Stomach (tissue), 8 donors: ENCODE measurements at regions not wholly inside any gene's neighbourhood (a gene's known extent, or its start where the extent isn't known, plus 50 kb on each side); places are given as distances from the start of the nearest gene placed in this dataset.

Experiments used
- DNase-seq, 2 donors: peaks; one replicate each; pipeline versions ENCODE4 v3.0.0 to v3.0.0-alpha.2; 2013 to 2019
- H3K27ac ChIP-seq, 5 donors: fragments of 200-600 bp in 4 of 5; sonication (generic) in 4 of 5; one replicate each; pipeline ENCODE4 v1.5.1; 2013 to 2019; ENCODE audit warnings: mild to moderate bottlenecking in 1 of 5, moderate library complexity in 1 of 5
- H3K27me3 ChIP-seq, 3 donors: fragments of 200-600 bp; sonication (generic); one replicate each; pipeline ENCODE4 v1.5.1; 2017 to 2019; ENCODE audit warnings: mixed run types in 1 of 3
- H3K36me3 ChIP-seq, 4 donors: fragments of 200-600 bp; sonication (generic); 1 replicate in 3 of 4; 2 replicates in 1 of 4; pipeline ENCODE4 v1.5.1; 2016 to 2019
- H3K4me1 ChIP-seq, 4 donors: fragments of 200-600 bp; sonication (generic); one replicate each; pipeline ENCODE4 v1.5.1; 2016 to 2019
- H3K4me3 ChIP-seq, 4 donors: fragments of 200-600 bp; sonication (generic) in 3 of 4; one replicate each; pipeline ENCODE4 v1.5.1; 2016 to 2019; ENCODE audit warnings: mild to moderate bottlenecking in 1 of 4
- H3K9me3 ChIP-seq, 4 donors: fragments of 200-600 bp; sonication (generic); one replicate each; pipeline ENCODE4 v1.5.1; 2016 to 2019
- EP300 ChIP-seq: sonication (generic); formaldehyde crosslinking; IDR thresholded peaks from one replicate; pipeline ENCODE4 v1.6.1; 2017; ENCODE audit warnings: antibody characterized with exemption
- POLR2A ChIP-seq, 4 donors: fragments of 450-650 bp; IDR thresholded peaks; one replicate each; pipeline ENCODE4 v1.6.1; 2016; ENCODE audit warnings: antibody characterized with exemption in 4 of 4, control low read depth in 2 of 4, mild to moderate bottlenecking in 1 of 4, moderate library complexity in 1 of 4
- POLR2AphosphoS5 ChIP-seq, 3 donors: sonication (generic); formaldehyde crosslinking; IDR thresholded peaks; one replicate each; pipeline ENCODE4 v1.6.1; 2016; ENCODE audit warnings: antibody characterized with exemption in 3 of 3
- WGBS, 5 donors: extraction: QIAGEN DNeasy Blood & Tissue Kit in 3 of 5; methylation state at CpG; one replicate each; pipeline versions ENCODE4 v1.1.5 to v1.1.7; 2013 to 2018; 5-methylcytosine and 5-hydroxymethylcytosine counted together
- intact Hi-C: fragments of 100-400 bp; cut with DNase I; formaldehyde crosslinking; loops from one replicate; pipeline ENCODE4 v1.15.1; 2023; ENCODE audit warnings: low total_unique reads
- TF ChIP-seq, protein P1 (sequence below), 7 experiments: fragments of 450-650 bp in 4 of 7; fragments of 200-600 bp in 3 of 7; sonication (generic) in 3 of 7; IDR thresholded peaks; one replicate each; pipeline ENCODE4 v1.5.1; 2016 to 2019; ENCODE audit warnings: antibody characterized with exemption in 7 of 7, control low read depth in 2 of 7, mild to moderate bottlenecking in 1 of 7
- donor health status: healthy with polysubstance abuse.
- donor health status: Bipolar disorder and iron deficiency.
- donor health status: healthy.

DNA sequence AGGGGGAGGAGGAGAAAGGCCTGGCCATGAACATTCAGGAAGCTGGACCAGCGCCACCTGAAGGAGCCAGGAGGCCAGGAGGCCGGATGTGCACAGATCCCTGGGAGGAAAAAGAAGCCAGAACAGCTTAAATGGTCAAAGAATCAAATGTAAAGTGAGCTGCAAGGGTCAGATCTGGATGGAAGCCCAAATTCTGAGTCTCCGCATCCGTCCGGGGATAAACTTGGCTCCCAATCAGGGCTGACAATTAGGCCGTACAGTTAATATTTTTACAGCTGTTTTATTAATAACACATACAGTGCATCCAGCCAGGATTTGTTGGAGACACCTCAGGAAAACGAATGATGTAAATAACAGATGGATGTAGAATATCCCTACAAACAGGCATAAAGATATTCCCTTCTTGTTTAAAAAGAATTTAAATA, 495.1 kb upstream of the TCF4 start:
- H3K27ac ChIP-seq, result peak overlapping the region in 1 of 5 donors; percentile 16
- no peak for TF ChIP-seq POLR2A (IDR thresholded peaks at IDR 0.05)
- no peak for TF ChIP-seq EP300
- no peak for TF ChIP-seq POLR2AphosphoS5 (IDR thresholded peaks at IDR 0.05)
- TF ChIP-seq, protein P1, sequence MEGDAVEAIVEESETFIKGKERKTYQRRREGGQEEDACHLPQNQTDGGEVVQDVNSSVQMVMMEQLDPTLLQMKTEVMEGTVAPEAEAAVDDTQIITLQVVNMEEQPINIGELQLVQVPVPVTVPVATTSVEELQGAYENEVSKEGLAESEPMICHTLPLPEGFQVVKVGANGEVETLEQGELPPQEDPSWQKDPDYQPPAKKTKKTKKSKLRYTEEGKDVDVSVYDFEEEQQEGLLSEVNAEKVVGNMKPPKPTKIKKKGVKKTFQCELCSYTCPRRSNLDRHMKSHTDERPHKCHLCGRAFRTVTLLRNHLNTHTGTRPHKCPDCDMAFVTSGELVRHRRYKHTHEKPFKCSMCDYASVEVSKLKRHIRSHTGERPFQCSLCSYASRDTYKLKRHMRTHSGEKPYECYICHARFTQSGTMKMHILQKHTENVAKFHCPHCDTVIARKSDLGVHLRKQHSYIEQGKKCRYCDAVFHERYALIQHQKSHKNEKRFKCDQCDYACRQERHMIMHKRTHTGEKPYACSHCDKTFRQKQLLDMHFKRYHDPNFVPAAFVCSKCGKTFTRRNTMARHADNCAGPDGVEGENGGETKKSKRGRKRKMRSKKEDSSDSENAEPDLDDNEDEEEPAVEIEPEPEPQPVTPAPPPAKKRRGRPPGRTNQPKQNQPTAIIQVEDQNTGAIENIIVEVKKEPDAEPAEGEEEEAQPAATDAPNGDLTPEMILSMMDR (IDR thresholded peaks at IDR 0.05), result no peak
- WGBS, 5 donors, result 51 to 66% (median 53%) methylated on average over 7 of the region's 7 CpGs

DNA sequence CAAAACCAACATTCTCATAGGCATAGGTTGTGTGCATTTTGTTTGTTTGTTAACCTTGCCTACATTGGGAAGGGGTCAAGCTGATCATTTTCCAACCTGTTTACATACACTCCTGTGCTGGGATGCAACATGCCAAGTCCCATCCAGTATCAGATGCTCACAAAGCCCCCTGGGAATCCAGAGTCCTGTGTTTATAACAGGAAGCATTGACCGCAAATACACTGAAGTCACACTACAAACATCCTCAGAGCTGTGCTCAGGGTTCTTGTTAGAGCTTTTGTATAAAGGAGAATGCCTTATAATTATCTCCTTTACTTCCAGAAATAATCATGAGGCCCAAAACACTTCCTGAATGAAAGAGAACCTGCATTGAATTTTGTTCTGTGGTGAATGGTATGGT, 488.7 kb upstream of the TCF4 start:
- no peaks in the 10 kb centered on the region for H3K4me1 ChIP-seq
- no peaks in the 10 kb centered on the region for H3K27me3 ChIP-seq
- TF ChIP-seq, protein P1 (IDR thresholded peaks at IDR 0.05), result no peak
- TF ChIP-seq EP300, result no peak
- H3K36me3 ChIP-seq, result no peaks in the 10 kb centered on the region
- H3K9me3 ChIP-seq, result peaks cover 0 to 8% (median 0%) of the 10 kb centered on the region in 4 donors
- intact Hi-C loops, result no loop called here
- DNase-seq, result no peak
- WGBS, 5 donors, result 80 to 89% (median 85%) methylated on average over 1 of the region's 1 CpG
- no peak overlapping the region for H3K4me3 ChIP-seq
- H3K27ac ChIP-seq, result no peak overlapping the region

More for the DNA sequence above, 495.1 kb upstream of the TCF4 start:
- H3K4me3 ChIP-seq, result no peak overlapping the region
- intact Hi-C loops, result no loop called here
- no peaks in the 10 kb centered on the region for H3K9me3 ChIP-seq
- H3K4me1 ChIP-seq, result peaks cover 0 to 10% (median 5%) of the 10 kb centered on the region in 4 donors
- peak in 1 of 2 donors; percentile 91 for DNase-seq
- H3K36me3 ChIP-seq, result no peaks in the 10 kb centered on the region
- no peaks in the 10 kb centered on the region for H3K27me3 ChIP-seq

DNA sequence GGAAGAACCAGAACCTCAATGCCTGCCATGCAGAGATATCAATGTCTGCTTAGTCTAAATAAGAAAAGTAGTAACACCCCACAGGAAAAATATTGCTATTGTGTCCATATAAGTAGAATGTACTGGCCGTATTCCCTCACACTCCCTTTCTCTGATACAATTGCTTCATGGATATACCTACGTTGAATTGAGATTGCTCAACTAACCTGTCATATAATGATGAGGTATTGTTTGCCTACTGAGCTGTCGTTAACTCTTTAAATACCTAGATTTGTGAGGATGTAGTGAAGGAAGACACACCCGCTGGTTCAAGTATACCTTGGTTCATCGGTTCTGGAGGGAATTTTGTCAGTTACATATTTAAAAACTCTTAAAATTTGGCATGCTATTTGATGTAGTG, 480.7 kb upstream of the TCF4 start:
- no peak overlapping the region for H3K27ac ChIP-seq
- H3K9me3 ChIP-seq, result no peaks in the 10 kb centered on the region
- H3K36me3 ChIP-seq, result no peaks in the 10 kb centered on the region
- intact Hi-C loops, result no loop called here
- no peak overlapping the region for H3K4me3 ChIP-seq
- H3K4me1 ChIP-seq, result no peaks in the 10 kb centered on the region
- TF ChIP-seq POLR2A (IDR thresholded peaks at IDR 0.05) (no peak), POLR2AphosphoS5 (IDR thresholded peaks at IDR 0.05) (no peak), EP300 (no peak)
- TF ChIP-seq, protein P1 (IDR thresholded peaks at IDR 0.05), result no peak
- DNase-seq, result no peak
- H3K27me3 ChIP-seq, result no peaks in the 10 kb centered on the region
- WGBS, 5 donors, result 69 to 81% (median 73%) methylated on average over 5 of the region's 5 CpGs

DNA sequence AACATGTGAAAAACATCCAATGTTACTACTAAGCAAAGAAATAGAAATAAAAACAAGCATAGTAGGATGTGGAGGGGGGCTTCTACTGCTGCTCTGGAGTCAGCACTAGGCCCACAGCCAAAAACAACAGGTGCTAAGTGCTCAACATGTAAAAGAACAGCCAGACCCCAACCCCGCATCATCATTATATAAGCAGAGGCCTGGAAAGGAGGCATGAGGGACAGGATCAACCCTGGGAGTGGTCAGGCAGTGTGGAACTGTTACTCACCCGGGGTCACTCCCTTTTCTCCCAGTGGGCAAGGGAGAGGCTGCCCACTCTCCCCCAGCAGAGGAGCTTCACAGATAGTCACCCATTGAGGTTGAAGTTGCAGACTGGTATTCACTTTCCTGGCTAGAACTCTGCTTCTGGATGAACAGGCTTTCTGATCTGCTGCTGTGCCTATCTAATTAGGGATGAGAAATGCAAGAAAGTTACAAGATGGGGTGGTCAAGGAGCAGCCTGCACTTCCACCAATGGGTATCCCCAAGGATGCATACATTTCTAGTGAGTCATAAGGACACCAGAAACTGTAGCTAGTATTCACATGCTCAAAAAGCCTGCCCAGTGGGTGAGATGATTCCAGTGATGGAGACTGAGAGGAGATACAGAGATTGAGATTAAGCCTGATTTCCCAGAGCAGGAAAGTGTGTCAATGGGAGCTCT, 480.1 kb upstream of the TCF4 start:
- H3K4me3 ChIP-seq, result no peak overlapping the region
- TF ChIP-seq POLR2A (IDR thresholded peaks at IDR 0.05), result no peak
- TF ChIP-seq EP300, result no peak
- TF ChIP-seq, protein P1 (IDR thresholded peaks at IDR 0.05), result no peak
- TF ChIP-seq POLR2AphosphoS5 (IDR thresholded peaks at IDR 0.05), result no peak
- intact Hi-C loops, result no loop called here
- H3K9me3 ChIP-seq, result no peaks in the 10 kb centered on the region
- peak in 1 of 2 donors; percentile 63 for DNase-seq
- no peak overlapping the region for H3K27ac ChIP-seq
- no peaks in the 10 kb centered on the region for H3K36me3 ChIP-seq
- WGBS, 5 donors, result 62 to 85% (median 67%) methylated on average over 2 of the region's 2 CpGs
- H3K4me1 ChIP-seq, result no peaks in the 10 kb centered on the region
- H3K27me3 ChIP-seq, result no peaks in the 10 kb centered on the region
